ENCODE measurements at regions not wholly inside any gene's neighbourhood (a gene's known extent, or its start where the extent isn't known, plus 50 kb on each side); places are given as distances from the start of the nearest gene placed in this dataset.

GRCh38 chr2:196284144-196284844 is 112.9 kb upstream of the STK17B start:
- no peak for DNase-seq

GRCh38 chr2:196284866-196285557 is 113.6 kb upstream of the STK17B start:
- no peak for DNase-seq

- DNase-seq = no peak
These were observed 115.4 kb upstream of the STK17B start for GRCh38 chr2:196286821-196287220.

GRCh38 chr2:196287523-196287922 is 116.1 kb upstream of the STK17B start:
- DNase-seq = no peak

- no peak for DNase-seq
These were observed 116.7 kb upstream of the STK17B start for GRCh38 chr2:196288006-196288538.

GRCh38 chr2:196289000-196289399 is 117.6 kb upstream of the STK17B start:
- no peak for DNase-seq

GRCh38 chr2:196290136-196290535 is 118.8 kb upstream of the STK17B start:
- DNase-seq = no peak

GRCh38 chr2:196290569-196290968 is 119.2 kb upstream of the STK17B start:
- DNase-seq = no peak

- DNase-seq = no peak
These were observed 120.0 kb upstream of the STK17B start for GRCh38 chr2:196291426-196291825.

GRCh38 chr2:196291873-196292800 is 120.8 kb upstream of the STK17B start:
- DNase-seq = no peak

- peak in 1 of 2 experiments; percentile 39 for DNase-seq
These were observed 122.6 kb upstream of the STK17B start for GRCh38 chr2:196293751-196294515.

- no peak for DNase-seq
These were observed 123.1 kb upstream of the STK17B start for GRCh38 chr2:196294516-196294909.

GRCh38 chr2:196295005-196295404 is 123.6 kb upstream of the STK17B start:
- DNase-seq = no peak

- peak in 1 of 2 experiments; percentile 28 for DNase-seq
These were observed 126.8 kb upstream of the STK17B start for GRCh38 chr2:196298106-196298723.

- DNase-seq = no peak
These were observed 136.5 kb upstream of the STK17B start for GRCh38 chr2:196307775-196308305.

GRCh38 chr2:196309691-196310090 is 138.3 kb upstream of the STK17B start:
- no peak for DNase-seq

- DNase-seq = no peak
These were observed 142.8 kb upstream of the STK17B start for GRCh38 chr2:196314157-196314556.

- DNase-seq = no peak
These were observed 143.4 kb upstream of the STK17B start for GRCh38 chr2:196314780-196315179.

- DNase-seq = no peak
These were observed 144.1 kb upstream of the STK17B start for GRCh38 chr2:196315388-196316049.

- DNase-seq = no peak
These were observed 144.7 kb upstream of the STK17B start for GRCh38 chr2:196316050-196316430.

Data from SW 1271 (cell line).